ENCODE measurements at regions not wholly inside any gene's neighbourhood (a gene's known extent, or its start where the extent isn't known, plus 50 kb on each side); places are given as distances from the start of the nearest gene placed in this dataset.

DNA sequence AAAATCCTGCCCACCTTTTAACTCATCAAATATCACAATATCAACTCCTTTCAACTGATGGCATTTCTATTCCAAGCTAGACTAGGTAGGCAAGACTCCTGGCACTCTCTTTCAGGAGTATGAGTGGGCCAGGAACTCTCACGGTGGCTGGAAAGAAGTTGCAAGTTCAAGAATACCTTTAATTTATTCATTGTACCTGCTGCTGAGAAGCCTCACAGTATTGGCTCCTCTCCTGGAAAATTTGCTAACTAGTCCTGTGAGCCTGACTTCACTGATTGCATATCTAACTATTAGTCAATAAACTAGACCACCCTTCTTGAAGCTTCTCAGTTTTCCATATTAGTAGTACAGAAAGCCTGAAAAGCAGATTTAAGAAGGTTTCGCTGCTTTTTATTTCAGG is 120.2 kb downstream of the DUSP10 start:
- Histone ChIP-seq H3K27me3 (ENCODE audit: insufficient read depth, poor library complexity, severe bottlenecking) (no peaks in the 10 kb centered on the region), H3K4me3 (replicated peaks; ENCODE audit: insufficient read depth, low read length) (no peak overlapping the region), H3K27ac (replicated peaks) (no peak overlapping the region)
- no peak for DNase-seq (ENCODE audit: low read depth in 1 of 2, low spot score in 1 of 2)
- TF ChIP-seq GABPA (IDR thresholded peaks at IDR 0.05; ENCODE audit: low read depth): no peak
- TF ChIP-seq POLR2AphosphoS5 (IDR thresholded peaks at IDR 0.05; ENCODE audit: low read depth): no peak
- no peak for TF ChIP-seq SPI1 (IDR thresholded peaks at IDR 0.05; ENCODE audit: borderline replicate concordance, low read depth)
- TF ChIP-seq, protein P1, sequence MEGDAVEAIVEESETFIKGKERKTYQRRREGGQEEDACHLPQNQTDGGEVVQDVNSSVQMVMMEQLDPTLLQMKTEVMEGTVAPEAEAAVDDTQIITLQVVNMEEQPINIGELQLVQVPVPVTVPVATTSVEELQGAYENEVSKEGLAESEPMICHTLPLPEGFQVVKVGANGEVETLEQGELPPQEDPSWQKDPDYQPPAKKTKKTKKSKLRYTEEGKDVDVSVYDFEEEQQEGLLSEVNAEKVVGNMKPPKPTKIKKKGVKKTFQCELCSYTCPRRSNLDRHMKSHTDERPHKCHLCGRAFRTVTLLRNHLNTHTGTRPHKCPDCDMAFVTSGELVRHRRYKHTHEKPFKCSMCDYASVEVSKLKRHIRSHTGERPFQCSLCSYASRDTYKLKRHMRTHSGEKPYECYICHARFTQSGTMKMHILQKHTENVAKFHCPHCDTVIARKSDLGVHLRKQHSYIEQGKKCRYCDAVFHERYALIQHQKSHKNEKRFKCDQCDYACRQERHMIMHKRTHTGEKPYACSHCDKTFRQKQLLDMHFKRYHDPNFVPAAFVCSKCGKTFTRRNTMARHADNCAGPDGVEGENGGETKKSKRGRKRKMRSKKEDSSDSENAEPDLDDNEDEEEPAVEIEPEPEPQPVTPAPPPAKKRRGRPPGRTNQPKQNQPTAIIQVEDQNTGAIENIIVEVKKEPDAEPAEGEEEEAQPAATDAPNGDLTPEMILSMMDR (IDR thresholded peaks at IDR 0.05; ENCODE audit: insufficient read depth, low read length): no peak
- TF ChIP-seq, protein P2, sequence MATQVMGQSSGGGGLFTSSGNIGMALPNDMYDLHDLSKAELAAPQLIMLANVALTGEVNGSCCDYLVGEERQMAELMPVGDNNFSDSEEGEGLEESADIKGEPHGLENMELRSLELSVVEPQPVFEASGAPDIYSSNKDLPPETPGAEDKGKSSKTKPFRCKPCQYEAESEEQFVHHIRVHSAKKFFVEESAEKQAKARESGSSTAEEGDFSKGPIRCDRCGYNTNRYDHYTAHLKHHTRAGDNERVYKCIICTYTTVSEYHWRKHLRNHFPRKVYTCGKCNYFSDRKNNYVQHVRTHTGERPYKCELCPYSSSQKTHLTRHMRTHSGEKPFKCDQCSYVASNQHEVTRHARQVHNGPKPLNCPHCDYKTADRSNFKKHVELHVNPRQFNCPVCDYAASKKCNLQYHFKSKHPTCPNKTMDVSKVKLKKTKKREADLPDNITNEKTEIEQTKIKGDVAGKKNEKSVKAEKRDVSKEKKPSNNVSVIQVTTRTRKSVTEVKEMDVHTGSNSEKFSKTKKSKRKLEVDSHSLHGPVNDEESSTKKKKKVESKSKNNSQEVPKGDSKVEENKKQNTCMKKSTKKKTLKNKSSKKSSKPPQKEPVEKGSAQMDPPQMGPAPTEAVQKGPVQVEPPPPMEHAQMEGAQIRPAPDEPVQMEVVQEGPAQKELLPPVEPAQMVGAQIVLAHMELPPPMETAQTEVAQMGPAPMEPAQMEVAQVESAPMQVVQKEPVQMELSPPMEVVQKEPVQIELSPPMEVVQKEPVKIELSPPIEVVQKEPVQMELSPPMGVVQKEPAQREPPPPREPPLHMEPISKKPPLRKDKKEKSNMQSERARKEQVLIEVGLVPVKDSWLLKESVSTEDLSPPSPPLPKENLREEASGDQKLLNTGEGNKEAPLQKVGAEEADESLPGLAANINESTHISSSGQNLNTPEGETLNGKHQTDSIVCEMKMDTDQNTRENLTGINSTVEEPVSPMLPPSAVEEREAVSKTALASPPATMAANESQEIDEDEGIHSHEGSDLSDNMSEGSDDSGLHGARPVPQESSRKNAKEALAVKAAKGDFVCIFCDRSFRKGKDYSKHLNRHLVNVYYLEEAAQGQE (IDR thresholded peaks at IDR 0.05; ENCODE audit: insufficient replicate concordance, low read depth): no peak

DNA sequence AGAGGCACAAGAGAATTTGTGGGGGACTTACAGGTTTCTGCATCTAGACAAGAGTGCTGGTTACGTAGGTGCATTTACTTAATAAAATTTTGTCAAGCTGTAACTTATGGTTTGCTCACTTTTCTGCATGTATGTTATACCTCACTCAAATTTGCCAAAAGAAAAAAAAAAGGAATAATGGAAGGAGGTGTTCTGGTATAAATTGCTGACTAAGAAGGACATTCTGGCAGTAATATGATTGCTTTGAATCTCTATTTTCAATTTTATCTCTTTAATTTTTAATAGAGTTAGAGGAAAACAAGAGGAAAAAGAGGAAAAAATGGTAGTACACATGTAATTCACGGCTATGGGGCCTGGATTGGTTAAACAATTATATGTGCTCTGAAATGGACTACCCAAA is 119.5 kb downstream of the DUSP10 start:
- H3K27me3 ChIP-seq (ENCODE audit: insufficient read depth, poor library complexity, severe bottlenecking): no peaks in the 10 kb centered on the region
- TF ChIP-seq, protein P2 (IDR thresholded peaks at IDR 0.05; ENCODE audit: insufficient replicate concordance, low read depth): no peak
- no peak for TF ChIP-seq GABPA (IDR thresholded peaks at IDR 0.05; ENCODE audit: low read depth)

DNA sequence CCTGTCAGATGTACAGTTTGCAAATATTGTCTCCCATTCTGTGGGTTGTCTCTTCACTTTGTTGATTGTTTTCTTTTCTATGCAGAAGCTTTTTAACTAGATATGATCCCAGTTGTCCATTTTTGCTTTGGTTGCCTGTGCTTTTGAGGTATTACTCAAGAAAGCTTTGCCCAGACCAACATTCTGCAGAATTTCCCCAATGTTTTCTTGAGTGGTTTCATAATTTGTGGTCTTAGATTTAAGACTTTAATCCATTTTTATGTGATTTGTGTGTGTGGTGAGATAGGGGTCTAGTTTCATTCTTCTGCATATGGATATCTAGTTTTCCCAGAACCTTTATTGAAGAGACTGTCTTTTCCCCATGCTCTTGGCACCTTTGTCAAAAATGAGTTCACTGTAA is 116.9 kb downstream of the DUSP10 start:
- DNase-seq (ENCODE audit: low read depth in 1 of 2, low spot score in 1 of 2): peak in 1 of 2 experiments; percentile 5
- Histone ChIP-seq H3K27ac (replicated peaks) (no peak overlapping the region), H3K27me3 (ENCODE audit: insufficient read depth, poor library complexity, severe bottlenecking) (no peaks in the 10 kb centered on the region), H3K4me3 (replicated peaks; ENCODE audit: insufficient read depth, low read length) (no peak overlapping the region)
- TF ChIP-seq SPI1 (IDR thresholded peaks at IDR 0.05; ENCODE audit: borderline replicate concordance, low read depth) (no peak), GABPA (IDR thresholded peaks at IDR 0.05; ENCODE audit: low read depth) (no peak), POLR2AphosphoS5 (IDR thresholded peaks at IDR 0.05; ENCODE audit: low read depth) (no peak)
- TF ChIP-seq, protein P1 (IDR thresholded peaks at IDR 0.05; ENCODE audit: insufficient read depth, low read length): no peak
- TF ChIP-seq, protein P2 (IDR thresholded peaks at IDR 0.05; ENCODE audit: insufficient replicate concordance, low read depth): no peak

More for the DNA sequence above, 119.5 kb downstream of the DUSP10 start:
- no peak overlapping the region for H3K4me3 ChIP-seq (replicated peaks; ENCODE audit: insufficient read depth, low read length)
- DNase-seq (ENCODE audit: low read depth in 1 of 2, low spot score in 1 of 2): no peak
- no peak overlapping the region for H3K27ac ChIP-seq (replicated peaks)

DNA sequence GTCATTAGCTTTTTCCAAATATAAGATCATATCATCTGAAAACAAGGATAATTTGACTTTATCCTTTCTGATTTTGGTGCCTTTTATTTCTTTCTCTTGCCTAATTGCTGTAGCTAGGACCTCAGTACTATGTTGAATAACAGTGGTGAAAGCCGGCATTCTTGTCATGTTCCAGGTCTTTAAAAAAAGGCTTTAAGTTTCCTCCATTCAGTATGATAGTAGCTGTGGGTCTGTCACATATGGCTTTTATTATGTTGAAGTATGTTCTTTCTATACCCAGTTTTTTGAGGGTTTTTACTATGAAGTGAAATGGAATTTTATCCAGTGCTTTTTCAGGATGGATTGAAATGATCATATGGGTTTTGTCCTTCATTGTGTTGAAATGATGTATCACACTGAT is 115.8 kb downstream of the DUSP10 start:
- TF ChIP-seq POLR2AphosphoS5 (IDR thresholded peaks at IDR 0.05; ENCODE audit: low read depth) (no peak), SPI1 (IDR thresholded peaks at IDR 0.05; ENCODE audit: borderline replicate concordance, low read depth) (no peak), GABPA (IDR thresholded peaks at IDR 0.05; ENCODE audit: low read depth) (no peak)
- TF ChIP-seq, protein P1 (IDR thresholded peaks at IDR 0.05; ENCODE audit: insufficient read depth, low read length): no peak
- TF ChIP-seq, protein P2 (IDR thresholded peaks at IDR 0.05; ENCODE audit: insufficient replicate concordance, low read depth): no peak
- no peaks in the 10 kb centered on the region for H3K27me3 ChIP-seq (ENCODE audit: insufficient read depth, poor library complexity, severe bottlenecking)
- no peak overlapping the region for H3K4me3 ChIP-seq (replicated peaks; ENCODE audit: insufficient read depth, low read length)
- H3K27ac ChIP-seq (replicated peaks): no peak overlapping the region
- DNase-seq (ENCODE audit: low read depth in 1 of 2, low spot score in 1 of 2): no peak
